ENCODE measurements at regions not wholly inside any gene's neighbourhood (a gene's known extent, or its start where the extent isn't known, plus 50 kb on each side); places are given as distances from the start of the nearest gene placed in this dataset.

DNA sequence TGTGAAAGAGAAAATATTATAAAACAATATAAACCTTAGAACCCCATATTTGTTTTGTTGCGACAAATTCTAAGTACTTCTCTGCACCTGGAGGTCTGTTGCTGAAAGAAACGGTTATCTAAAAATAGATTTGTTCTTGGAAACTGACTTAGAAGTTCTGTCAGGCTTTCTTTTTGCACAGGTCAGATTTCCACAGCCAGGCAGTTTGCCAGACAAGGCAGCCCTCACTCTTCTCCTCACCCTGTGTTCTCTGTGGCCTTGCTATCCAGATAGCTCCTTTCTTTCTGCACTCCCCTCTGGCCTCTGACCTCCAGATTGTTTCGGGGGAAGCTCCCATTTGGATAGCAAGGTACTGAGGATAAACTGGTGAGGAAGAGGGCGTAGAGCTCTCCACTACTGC lies 413.3 kb upstream of the ONECUT1 start:
- TF ChIP-seq, protein P1, sequence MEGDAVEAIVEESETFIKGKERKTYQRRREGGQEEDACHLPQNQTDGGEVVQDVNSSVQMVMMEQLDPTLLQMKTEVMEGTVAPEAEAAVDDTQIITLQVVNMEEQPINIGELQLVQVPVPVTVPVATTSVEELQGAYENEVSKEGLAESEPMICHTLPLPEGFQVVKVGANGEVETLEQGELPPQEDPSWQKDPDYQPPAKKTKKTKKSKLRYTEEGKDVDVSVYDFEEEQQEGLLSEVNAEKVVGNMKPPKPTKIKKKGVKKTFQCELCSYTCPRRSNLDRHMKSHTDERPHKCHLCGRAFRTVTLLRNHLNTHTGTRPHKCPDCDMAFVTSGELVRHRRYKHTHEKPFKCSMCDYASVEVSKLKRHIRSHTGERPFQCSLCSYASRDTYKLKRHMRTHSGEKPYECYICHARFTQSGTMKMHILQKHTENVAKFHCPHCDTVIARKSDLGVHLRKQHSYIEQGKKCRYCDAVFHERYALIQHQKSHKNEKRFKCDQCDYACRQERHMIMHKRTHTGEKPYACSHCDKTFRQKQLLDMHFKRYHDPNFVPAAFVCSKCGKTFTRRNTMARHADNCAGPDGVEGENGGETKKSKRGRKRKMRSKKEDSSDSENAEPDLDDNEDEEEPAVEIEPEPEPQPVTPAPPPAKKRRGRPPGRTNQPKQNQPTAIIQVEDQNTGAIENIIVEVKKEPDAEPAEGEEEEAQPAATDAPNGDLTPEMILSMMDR (IDR thresholded peaks at IDR 0.05; ENCODE audit: low read length) = no peak
- TF ChIP-seq EZH2 (IDR thresholded peaks at IDR 0.05; ENCODE audit: borderline replicate concordance, low read length) = no peak

Data from OCI-LY1 (cell line).